OCI-LY3 (cell line): ENCODE measurements at regions not wholly inside any gene's neighbourhood (a gene's known extent, or its start where the extent isn't known, plus 50 kb on each side); places are given as distances from the start of the nearest gene placed in this dataset.

Source experiments
- H2AFZ ChIP-seq: fragments of 200-600, 300-600 bp; shearing (Covaris generic); 2 replicates; pipeline ENCODE4 v1.6.0; 2014; ENCODE audit warnings: antibody characterized with exemption, low read depth, low read length
- H3K27ac ChIP-seq: fragments of 200-600, 300-600 bp; sonication (generic); 2 replicates; pipeline ENCODE4 v1.5.1; 2014; ENCODE audit warnings: mild to moderate bottlenecking, low read length, moderate library complexity, mixed read lengths
- H3K27me3 ChIP-seq: fragments of 200-600, 300-600 bp; sonication (generic); 2 replicates; pipeline ENCODE4 v1.6.1; 2014; ENCODE audit warnings: low read depth, low read length, mixed read lengths
- H3K36me3 ChIP-seq: fragments of 200-600, 300-600 bp; sonication (generic); replicated peaks from 2 replicates; pipeline ENCODE3; 2014; ENCODE audit warnings: low read depth, low read length, mixed read lengths
- H3K4me1 ChIP-seq: fragments of 300-600, 200-600 bp; sonication (generic); 2 replicates; pipeline ENCODE4 v1.6.1; 2014; ENCODE audit warnings: low read length, mixed read lengths
- H3K4me2 ChIP-seq: fragments of 200-600, 300-600 bp; sonication (generic); 2 replicates; pipeline ENCODE4 v1.6.1; 2014; ENCODE audit warnings: low read length, mixed read lengths
- H3K4me3 ChIP-seq: fragments of 300-600, 200-600 bp; sonication (generic); 2 replicates; pipeline ENCODE4 v1.5.1; 2014; ENCODE audit warnings: antibody characterized with exemption, mild to moderate bottlenecking, low read length, moderate library complexity
- H3K79me2 ChIP-seq: fragments of 300-600, 200-600 bp; shearing (Covaris generic); 2 replicates; pipeline ENCODE4 v1.6.1; 2014; ENCODE audit warnings: mild to moderate bottlenecking, low read length, mixed read lengths
- H3K9ac ChIP-seq: fragments of 300-600, 200-600 bp; shearing (Covaris generic); 2 replicates; pipeline ENCODE4 v1.6.0; 2014; ENCODE audit warnings: mild to moderate bottlenecking, low read length, moderate library complexity
- H3K9me3 ChIP-seq: fragments of 200-600, 300-600 bp; shearing (Covaris generic); 2 replicates; pipeline ENCODE4 v1.6.1; 2014; ENCODE audit warnings: low read length, mixed read lengths; ENCODE audit not compliant: insufficient read depth
- H4K20me1 ChIP-seq: fragments of 200-600, 300-600 bp; sonication (generic); 2 replicates; pipeline ENCODE4 v1.6.1; 2016; ENCODE audit warnings: low read length, mixed read lengths; ENCODE audit not compliant: insufficient read depth
- EZH2phosphoT487 ChIP-seq: fragments of 200-600 bp; shearing (Covaris generic); IDR thresholded peaks from 2 replicates; pipeline ENCODE4 v1.6.1; 2018; ENCODE audit warnings: antibody characterized with exemption, mixed run types, low read depth
- TF ChIP-seq, protein P1 (sequence below): fragments of 200-600, 300-600 bp; sonication (generic); IDR thresholded peaks from 2 replicates; pipeline ENCODE4 v1.5.1; 2014; ENCODE audit warnings: antibody characterized with exemption, low read length, low read depth

DNA sequence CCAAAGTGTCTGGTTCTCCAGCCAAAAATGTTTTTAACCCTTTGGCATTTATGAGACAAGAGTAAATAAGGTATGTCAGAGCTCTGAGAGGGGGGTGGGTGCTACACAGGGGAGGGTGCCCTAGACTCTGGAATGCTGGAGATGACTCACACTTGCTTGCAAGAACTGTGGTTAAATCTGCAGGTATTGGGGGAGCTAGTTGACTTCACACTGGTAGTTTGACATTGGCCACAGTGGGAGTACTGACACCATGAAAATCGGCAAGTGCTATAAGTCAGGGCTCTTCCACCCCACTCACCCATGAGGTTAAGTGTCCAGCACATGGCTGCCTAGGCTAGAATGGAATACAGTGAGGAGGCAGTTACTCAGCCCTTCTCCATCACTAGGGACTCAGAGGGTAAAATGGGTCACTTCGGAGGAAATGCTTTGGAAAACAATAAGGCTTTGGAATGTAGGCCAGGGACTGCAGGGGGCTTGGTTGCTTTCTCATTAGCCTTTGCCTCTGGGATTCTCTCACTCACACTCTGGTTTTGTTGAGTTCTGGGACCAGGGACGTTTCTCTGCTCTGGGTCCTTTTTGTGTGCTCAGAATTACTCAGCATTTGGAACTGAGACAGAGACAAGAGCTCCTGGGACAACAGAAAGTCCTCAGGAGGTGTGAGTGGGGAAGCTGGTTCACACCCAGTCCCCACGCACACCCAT is 91.6 kb downstream of the ACKR3 start:
- peaks cover 3% of the 10 kb centered on the region; the same call in 1 of the 2 replicates for H3K27me3 ChIP-seq
- H3K9ac ChIP-seq, result no peak overlapping the region
- H3K4me3 ChIP-seq, result no peak overlapping the region
- H3K4me1 ChIP-seq, result no peaks in the 10 kb centered on the region
- no peak overlapping the region for H3K27ac ChIP-seq
- H3K36me3 ChIP-seq, result no peaks in the 10 kb centered on the region
- no peak overlapping the region for H2AFZ ChIP-seq
- H3K79me2 ChIP-seq, result no peaks in the 10 kb centered on the region
- no peak overlapping the region for H3K4me2 ChIP-seq
- no peaks in the 10 kb centered on the region for H4K20me1 ChIP-seq
- H3K9me3 ChIP-seq, result no peaks in the 10 kb centered on the region
- TF ChIP-seq EZH2phosphoT487, result no peak
- TF ChIP-seq, protein P1, sequence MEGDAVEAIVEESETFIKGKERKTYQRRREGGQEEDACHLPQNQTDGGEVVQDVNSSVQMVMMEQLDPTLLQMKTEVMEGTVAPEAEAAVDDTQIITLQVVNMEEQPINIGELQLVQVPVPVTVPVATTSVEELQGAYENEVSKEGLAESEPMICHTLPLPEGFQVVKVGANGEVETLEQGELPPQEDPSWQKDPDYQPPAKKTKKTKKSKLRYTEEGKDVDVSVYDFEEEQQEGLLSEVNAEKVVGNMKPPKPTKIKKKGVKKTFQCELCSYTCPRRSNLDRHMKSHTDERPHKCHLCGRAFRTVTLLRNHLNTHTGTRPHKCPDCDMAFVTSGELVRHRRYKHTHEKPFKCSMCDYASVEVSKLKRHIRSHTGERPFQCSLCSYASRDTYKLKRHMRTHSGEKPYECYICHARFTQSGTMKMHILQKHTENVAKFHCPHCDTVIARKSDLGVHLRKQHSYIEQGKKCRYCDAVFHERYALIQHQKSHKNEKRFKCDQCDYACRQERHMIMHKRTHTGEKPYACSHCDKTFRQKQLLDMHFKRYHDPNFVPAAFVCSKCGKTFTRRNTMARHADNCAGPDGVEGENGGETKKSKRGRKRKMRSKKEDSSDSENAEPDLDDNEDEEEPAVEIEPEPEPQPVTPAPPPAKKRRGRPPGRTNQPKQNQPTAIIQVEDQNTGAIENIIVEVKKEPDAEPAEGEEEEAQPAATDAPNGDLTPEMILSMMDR, result no peak

DNA sequence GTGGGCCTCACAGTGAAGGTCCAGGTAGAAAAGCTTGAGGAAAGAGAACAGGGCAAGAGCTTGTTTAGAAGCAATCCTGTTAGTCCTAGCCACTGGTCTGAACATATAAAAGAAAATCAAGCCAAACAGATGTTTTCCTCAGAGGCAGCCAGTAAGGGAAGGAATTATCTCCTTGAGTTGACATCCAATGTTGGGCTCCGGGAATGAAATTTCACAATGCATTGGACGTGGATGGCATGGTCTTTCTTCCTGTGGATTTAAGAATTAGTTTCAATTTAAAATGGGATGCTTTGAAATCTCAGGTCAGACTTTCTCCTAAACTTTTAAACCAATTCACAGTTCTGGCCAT is 92.1 kb downstream of the ACKR3 start:
- Histone ChIP-seq H3K9ac (no peak overlapping the region), H3K4me2 (no peak overlapping the region), H3K4me3 (no peak overlapping the region), H3K27me3 (peaks cover 3% of the 10 kb centered on the region; the same call in 1 of the 2 replicates), H4K20me1 (no peaks in the 10 kb centered on the region), H2AFZ (no peak overlapping the region), H3K4me1 (no peaks in the 10 kb centered on the region), H3K27ac (no peak overlapping the region), H3K79me2 (no peaks in the 10 kb centered on the region), H3K9me3 (no peaks in the 10 kb centered on the region), H3K36me3 (no peaks in the 10 kb centered on the region)
- TF ChIP-seq EZH2phosphoT487, result no peak
- TF ChIP-seq, protein P1, result no peak

DNA sequence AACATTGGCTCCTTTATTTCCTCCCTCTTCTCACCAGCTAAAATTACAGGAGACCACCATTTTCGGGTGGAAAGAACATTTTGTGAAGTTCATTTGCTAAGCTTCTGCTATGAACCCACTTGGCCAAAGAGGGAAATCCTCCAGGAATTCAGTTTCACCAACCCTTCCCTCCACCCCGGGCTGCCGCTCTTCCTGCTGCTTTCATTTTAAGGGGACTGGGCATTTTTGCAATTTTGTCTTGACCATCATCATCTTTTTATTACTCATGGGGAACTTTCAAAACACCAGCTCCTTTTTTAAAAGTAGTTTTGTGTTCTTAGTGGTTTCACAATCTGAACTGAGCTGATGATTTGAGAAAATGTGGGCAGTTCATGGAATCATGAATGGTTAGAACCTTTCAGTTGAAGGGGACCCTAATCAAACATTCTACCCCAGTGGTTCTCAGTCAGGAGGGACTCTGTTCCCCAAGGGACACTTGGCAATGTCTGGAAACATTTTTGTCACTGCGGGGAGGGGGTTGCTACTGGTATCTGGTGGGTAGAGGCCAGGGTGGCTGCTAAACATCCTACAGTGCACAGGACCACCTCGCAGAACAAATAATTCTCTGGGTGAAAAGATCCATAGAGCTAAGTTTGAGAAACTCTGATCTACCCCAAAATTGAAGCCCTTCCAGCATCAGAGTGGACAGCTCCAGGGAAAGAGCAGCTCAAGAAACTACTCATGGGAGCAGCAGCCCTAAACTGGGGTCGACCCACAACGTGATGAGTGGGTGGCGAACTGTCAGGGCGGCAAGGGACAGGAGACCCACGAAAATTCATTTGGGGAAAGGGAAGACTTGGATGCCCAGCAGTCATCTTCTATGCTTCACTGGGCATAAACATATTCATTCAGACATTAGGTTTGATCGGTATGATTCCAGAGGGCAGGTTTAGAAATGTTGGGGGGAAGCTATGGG is 92.9 kb downstream of the ACKR3 start:
- Histone ChIP-seq H3K36me3 (no peaks in the 10 kb centered on the region), H3K27me3 (peaks cover 3% of the 10 kb centered on the region; the same call in 1 of the 2 replicates), H2AFZ (no peak overlapping the region), H3K4me1 (no peaks in the 10 kb centered on the region), H3K4me2 (no peak overlapping the region), H3K9ac (no peak overlapping the region), H3K27ac (no peak overlapping the region), H4K20me1 (no peaks in the 10 kb centered on the region), H3K79me2 (no peaks in the 10 kb centered on the region), H3K4me3 (no peak overlapping the region), H3K9me3 (no peaks in the 10 kb centered on the region)
- TF ChIP-seq EZH2phosphoT487, result no peak
- TF ChIP-seq, protein P1, result no peak
